Uterus (tissue), 3 donors: ENCODE measurements at regions not wholly inside any gene's neighbourhood (a gene's known extent, or its start where the extent isn't known, plus 50 kb on each side); places are given as distances from the start of the nearest gene placed in this dataset.

Experiments used
- DNase-seq, 2 donors: peaks; one replicate each; pipeline ENCODE4 v3.0.0-alpha.2; 2019 to 2020
- H3K27ac ChIP-seq, 2 donors: fragments of 200-600 bp; sonication (generic); 1 replicate in 1 of 2; 2 replicates in 1 of 2; pipeline ENCODE4 v1.5.1; 2016 to 2018
- H3K27me3 ChIP-seq, 2 donors: fragments of 200-600 bp; sonication (generic); one replicate each; pipeline ENCODE4 v1.5.1; 2018 to 2019; ENCODE audit warnings: control low read depth in 1 of 2
- H3K36me3 ChIP-seq, 2 donors: fragments of 200-600 bp; sonication (generic); one replicate each; pipeline ENCODE4 v1.5.1; 2019; ENCODE audit warnings: control low read depth in 1 of 2
- H3K4me1 ChIP-seq, 2 donors: fragments of 200-600 bp; sonication (generic); one replicate each; pipeline ENCODE4 v1.5.1; 2018 to 2019; ENCODE audit warnings: control low read depth in 1 of 2
- H3K4me3 ChIP-seq, 2 donors: fragments of 200-600 bp; sonication (generic); 1 replicate in 1 of 2; 2 replicates in 1 of 2; pipeline ENCODE4 v1.5.1; 2018 to 2019; ENCODE audit warnings: mild to moderate bottlenecking in 1 of 2
- H3K9me3 ChIP-seq, 2 donors: fragments of 200-600 bp; sonication (generic); one replicate each; pipeline ENCODE4 v1.5.1; 2019; ENCODE audit warnings: control low read depth in 1 of 2
- CTCF ChIP-seq, 4 experiments: fragments of 200-600 bp in 2 of 4; fragments of 450-650 bp in 2 of 4; sonication (generic) in 2 of 4; IDR thresholded peaks; one replicate each; pipeline ENCODE4 v1.5.1; 2016 to 2019; ENCODE audit warnings: antibody characterized with exemption in 4 of 4, mild to moderate bottlenecking in 2 of 4, moderate library complexity in 1 of 4
- POLR2A ChIP-seq, 2 donors: fragments of 450-650 bp; IDR thresholded peaks; one replicate each; pipeline ENCODE4 v1.6.1; 2016; ENCODE audit warnings: antibody characterized with exemption in 2 of 2, mild to moderate bottlenecking in 1 of 2, moderate library complexity in 1 of 2
- intact Hi-C: fragments of 100-400 bp; cut with DNase I; formaldehyde crosslinking; loops from one replicate; pipeline ENCODE4 v1.15.1; 2023; ENCODE audit warnings: low total_unique reads
- donor health status: DM: yes; HTN: yes; CAD: no.

GRCh38 chr12:125461831-125462230, 396.6 kb downstream of the AACS start:
- no peak for DNase-seq
- H3K36me3 ChIP-seq, result no peaks in the 10 kb centered on the region
- H3K4me1 ChIP-seq, result no peaks in the 10 kb centered on the region
- intact Hi-C loops, result no loop called here
- no peaks in the 10 kb centered on the region for H3K9me3 ChIP-seq
- H3K27me3 ChIP-seq, result no peaks in the 10 kb centered on the region
- no peak for TF ChIP-seq CTCF (IDR thresholded peaks at IDR 0.05)
- TF ChIP-seq POLR2A (IDR thresholded peaks at IDR 0.05), result no peak
- H3K27ac ChIP-seq, result no peak overlapping the region
- no peak overlapping the region for H3K4me3 ChIP-seq

GRCh38 chr12:125463386-125463785, 398.2 kb downstream of the AACS start:
- H3K4me3 ChIP-seq, result no peak overlapping the region
- H3K36me3 ChIP-seq, result no peaks in the 10 kb centered on the region
- no peaks in the 10 kb centered on the region for H3K27me3 ChIP-seq
- DNase-seq, result no peak
- intact Hi-C loops, result no loop called here
- H3K9me3 ChIP-seq, result no peaks in the 10 kb centered on the region
- no peak for TF ChIP-seq CTCF (IDR thresholded peaks at IDR 0.05)
- no peak for TF ChIP-seq POLR2A (IDR thresholded peaks at IDR 0.05)
- no peak overlapping the region for H3K27ac ChIP-seq
- H3K4me1 ChIP-seq, result no peaks in the 10 kb centered on the region

GRCh38 chr12:125467363-125467762, 402.1 kb downstream of the AACS start:
- no peaks in the 10 kb centered on the region for H3K27me3 ChIP-seq
- DNase-seq, result no peak
- H3K27ac ChIP-seq, result no peak overlapping the region
- TF ChIP-seq POLR2A (IDR thresholded peaks at IDR 0.05), result no peak
- no peak for TF ChIP-seq CTCF (IDR thresholded peaks at IDR 0.05)
- H3K9me3 ChIP-seq, result no peaks in the 10 kb centered on the region
- intact Hi-C loops, result no loop called here
- no peaks in the 10 kb centered on the region for H3K4me1 ChIP-seq
- no peaks in the 10 kb centered on the region for H3K36me3 ChIP-seq
- no peak overlapping the region for H3K4me3 ChIP-seq

- TF ChIP-seq CTCF (IDR thresholded peaks at IDR 0.05) (no peak), POLR2A (IDR thresholded peaks at IDR 0.05) (no peak)
Measured at GRCh38 chr12:125469683-125470082, 404.4 kb downstream of the AACS start.

GRCh38 chr12:125470838-125471783, 405.9 kb downstream of the AACS start:
- Histone ChIP-seq H3K4me1 (no peaks in the 10 kb centered on the region), H3K4me3 (no peak overlapping the region), H3K9me3 (no peaks in the 10 kb centered on the region), H3K27me3 (no peaks in the 10 kb centered on the region), H3K36me3 (no peaks in the 10 kb centered on the region), H3K27ac (no peak overlapping the region)
- intact Hi-C loops, result no loop called here
- TF ChIP-seq POLR2A (IDR thresholded peaks at IDR 0.05) (no peak), CTCF (IDR thresholded peaks at IDR 0.05) (no peak)
- no peak for DNase-seq

More at GRCh38 chr12:125469683-125470082, 404.4 kb downstream of the AACS start:
- Histone ChIP-seq H3K4me3 (no peak overlapping the region), H3K4me1 (no peaks in the 10 kb centered on the region), H3K36me3 (no peaks in the 10 kb centered on the region), H3K27me3 (no peaks in the 10 kb centered on the region), H3K9me3 (no peaks in the 10 kb centered on the region), H3K27ac (no peak overlapping the region)
- intact Hi-C loops, result no loop called here
- no peak for DNase-seq
